ENCODE measurements at regions not wholly inside any gene's neighbourhood (a gene's known extent, or its start where the extent isn't known, plus 50 kb on each side); places are given as distances from the start of the nearest gene placed in this dataset.

DNA sequence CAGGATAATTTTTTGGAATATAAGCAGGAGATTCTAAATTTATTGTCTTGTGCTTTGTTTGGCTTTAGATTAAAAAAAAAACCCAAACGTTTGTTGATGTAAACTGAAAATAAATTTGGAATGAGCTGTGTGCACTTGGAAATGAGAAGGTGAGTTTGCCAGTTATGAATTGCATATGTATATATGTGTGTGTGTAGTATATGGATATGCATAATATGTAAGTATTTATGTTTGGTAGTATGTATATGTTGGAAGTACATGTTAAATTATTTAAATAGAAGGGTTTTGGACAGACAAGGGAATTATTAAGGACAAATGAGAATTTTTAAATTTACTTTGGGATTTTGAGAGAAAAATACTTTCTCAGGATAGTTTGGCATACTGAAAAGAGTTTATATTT is 265.8 kb upstream of the CNTN3 start:
- BruUV-seq (replicated peaks): no TSS peak
- intact Hi-C loops (cut with micrococcal nuclease): no loop called here
- DNase-seq (ENCODE audit: extremely low read depth in 1 of 4, low spot score in 3 of 4): no peak
- Histone ChIP-seq H3K9me3 (replicated peaks; ENCODE audit: control insufficient read depth, insufficient read depth, low read depth, low read length) (no peaks in the 10 kb centered on the region), H3K4me1 (replicated peaks in 1 of 2; ENCODE audit: control insufficient read depth in 2 of 2, insufficient read depth in 2 of 2, low read length in 2 of 2) (no peaks in the 10 kb centered on the region), H2AFZ (ENCODE audit: low read depth, low read length) (no peak overlapping the region), H3K27ac (ENCODE audit: extremely low read depth, low read depth, low read length) (no peak overlapping the region), H3K9ac (ENCODE audit: insufficient read depth in 1 of 2, low read depth in 2 of 2, low read length in 2 of 2) (no peak overlapping the region), H3K4me3 (no peak overlapping the region), H3K79me2 (ENCODE audit: control insufficient read depth, insufficient read depth, low read length) (no peaks in the 10 kb centered on the region), H3K4me2 (ENCODE audit: insufficient read depth, low read length) (no peak overlapping the region), H3K27me3 (ENCODE audit: control insufficient read depth in 2 of 2, insufficient read depth in 2 of 2, low read length in 2 of 2) (no peaks in the 10 kb centered on the region), H4K20me1 (replicated peaks; ENCODE audit: control insufficient read depth, insufficient read depth, low read length) (no peaks in the 10 kb centered on the region), H3K36me3 (ENCODE audit: control insufficient read depth, insufficient read depth, low read length) (no peaks in the 10 kb centered on the region), H3K9me1 (ENCODE audit: control insufficient read depth, insufficient read depth, low read length) (no peaks in the 10 kb centered on the region)
- POLR2A ChIA-PET: no interaction called here
- FAIRE-seq: no peak
- WGBS (ENCODE audit: insufficient coverage, low coverage, missing lambda C conversion rate): 0% methylated on average over 1 of the region's 1 CpG
- CTCF ChIA-PET (ENCODE audit: low intra/inter-chr PET ratio): no interaction called here
- TF ChIP-seq ZNF589 (CRISPR knock-in tag; IDR thresholded peaks at IDR 0.05; ENCODE audit: low read depth): no peak
- TF ChIP-seq RFX7 (CRISPR knock-in tag; IDR thresholded peaks at IDR 0.05): no peak
- TF ChIP-seq, protein P1, sequence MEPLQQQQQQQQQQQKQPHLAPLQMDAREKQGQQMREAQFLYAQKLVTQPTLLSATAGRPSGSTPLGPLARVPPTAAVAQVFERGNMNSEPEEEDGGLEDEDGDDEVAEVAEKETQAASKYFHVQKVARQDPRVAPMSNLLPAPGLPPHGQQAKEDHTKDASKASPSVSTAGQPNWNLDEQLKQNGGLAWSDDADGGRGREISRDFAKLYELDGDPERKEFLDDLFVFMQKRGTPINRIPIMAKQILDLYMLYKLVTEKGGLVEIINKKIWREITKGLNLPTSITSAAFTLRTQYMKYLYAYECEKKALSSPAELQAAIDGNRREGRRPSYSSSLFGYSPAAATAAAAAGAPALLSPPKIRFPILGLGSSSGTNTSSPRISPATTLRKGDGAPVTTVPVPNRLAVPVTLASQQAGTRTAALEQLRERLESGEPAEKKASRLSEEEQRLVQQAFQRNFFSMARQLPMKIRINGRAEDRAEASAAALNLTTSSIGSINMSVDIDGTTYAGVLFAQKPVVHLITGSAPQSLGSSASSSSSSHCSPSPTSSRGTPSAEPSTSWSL (CRISPR knock-in tag; IDR thresholded peaks at IDR 0.05; ENCODE audit: borderline replicate concordance): no peak
- TF ChIP-seq SUPT5H (IDR thresholded peaks at IDR 0.05): no peak
- TF ChIP-seq, protein P2, sequence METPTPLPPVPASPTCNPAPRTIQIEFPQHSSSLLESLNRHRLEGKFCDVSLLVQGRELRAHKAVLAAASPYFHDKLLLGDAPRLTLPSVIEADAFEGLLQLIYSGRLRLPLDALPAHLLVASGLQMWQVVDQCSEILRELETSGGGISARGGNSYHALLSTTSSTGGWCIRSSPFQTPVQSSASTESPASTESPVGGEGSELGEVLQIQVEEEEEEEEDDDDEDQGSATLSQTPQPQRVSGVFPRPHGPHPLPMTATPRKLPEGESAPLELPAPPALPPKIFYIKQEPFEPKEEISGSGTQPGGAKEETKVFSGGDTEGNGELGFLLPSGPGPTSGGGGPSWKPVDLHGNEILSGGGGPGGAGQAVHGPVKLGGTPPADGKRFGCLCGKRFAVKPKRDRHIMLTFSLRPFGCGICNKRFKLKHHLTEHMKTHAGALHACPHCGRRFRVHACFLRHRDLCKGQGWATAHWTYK (CRISPR knock-in tag; IDR thresholded peaks at IDR 0.05): no peak
- TF ChIP-seq NFRKB (IDR thresholded peaks at IDR 0.05; ENCODE audit: low read depth): no peak
- no peak for TF ChIP-seq ZNF311 (CRISPR knock-in tag; IDR thresholded peaks at IDR 0.05)
- in situ Hi-C loops (cut with MboI): no loop called here
- no peak for ATAC-seq

Measured in K562 (cell line).